ENCODE measurements at regions not wholly inside any gene's neighbourhood (a gene's known extent, or its start where the extent isn't known, plus 50 kb on each side); places are given as distances from the start of the nearest gene placed in this dataset.

GRCh38 chr1:83805921-83806320 is 193.0 kb downstream of the TTLL7 start:
- no peaks in the 10 kb centered on the region for H3K36me3 ChIP-seq
- DNase-seq (no peak), ATAC-seq (no peak)
- H3K9me3 ChIP-seq: no peaks in the 10 kb centered on the region
- intact Hi-C loops (cut with DNase I): no loop called here
- H3K4me1 ChIP-seq: no peaks in the 10 kb centered on the region
- no peaks in the 10 kb centered on the region for H3K27me3 ChIP-seq
- no peak for TF ChIP-seq CTCF (IDR thresholded peaks at IDR 0.05)
- no peak overlapping the region for H3K27ac ChIP-seq
- H3K4me3 ChIP-seq: no peak overlapping the region

- Histone ChIP-seq H3K27ac (no peak overlapping the region), H3K27me3 (no peaks in the 10 kb centered on the region), H3K36me3 (no peaks in the 10 kb centered on the region), H3K4me1 (no peaks in the 10 kb centered on the region), H3K9me3 (no peaks in the 10 kb centered on the region), H3K4me3 (no peak overlapping the region)
- intact Hi-C loops (cut with DNase I): no loop called here
- no peak for TF ChIP-seq CTCF (IDR thresholded peaks at IDR 0.05)
- DNase-seq: no peak
- no peak for ATAC-seq
Observed at GRCh38 chr1:83802460-83803152, 196.3 kb downstream of the TTLL7 start.

- Histone ChIP-seq H3K36me3 (no peaks in the 10 kb centered on the region), H3K27me3 (no peaks in the 10 kb centered on the region), H3K27ac (no peak overlapping the region), H3K4me3 (no peak overlapping the region), H3K9me3 (no peaks in the 10 kb centered on the region), H3K4me1 (no peaks in the 10 kb centered on the region)
- no peak for DNase-seq
- TF ChIP-seq CTCF (IDR thresholded peaks at IDR 0.05): no peak
- ATAC-seq: no peak
- intact Hi-C loops (cut with DNase I): no loop called here
Observed at GRCh38 chr1:83802023-83802422, 196.9 kb downstream of the TTLL7 start.

GRCh38 chr1:83800066-83800465 is 198.9 kb downstream of the TTLL7 start:
- Histone ChIP-seq H3K4me1 (no peaks in the 10 kb centered on the region), H3K36me3 (no peaks in the 10 kb centered on the region), H3K9me3 (no peaks in the 10 kb centered on the region), H3K27ac (no peak overlapping the region), H3K27me3 (no peaks in the 10 kb centered on the region), H3K4me3 (no peak overlapping the region)
- DNase-seq (no peak), ATAC-seq (no peak)
- intact Hi-C loops (cut with DNase I): no loop called here
- TF ChIP-seq CTCF (IDR thresholded peaks at IDR 0.05): no peak

DNA sequence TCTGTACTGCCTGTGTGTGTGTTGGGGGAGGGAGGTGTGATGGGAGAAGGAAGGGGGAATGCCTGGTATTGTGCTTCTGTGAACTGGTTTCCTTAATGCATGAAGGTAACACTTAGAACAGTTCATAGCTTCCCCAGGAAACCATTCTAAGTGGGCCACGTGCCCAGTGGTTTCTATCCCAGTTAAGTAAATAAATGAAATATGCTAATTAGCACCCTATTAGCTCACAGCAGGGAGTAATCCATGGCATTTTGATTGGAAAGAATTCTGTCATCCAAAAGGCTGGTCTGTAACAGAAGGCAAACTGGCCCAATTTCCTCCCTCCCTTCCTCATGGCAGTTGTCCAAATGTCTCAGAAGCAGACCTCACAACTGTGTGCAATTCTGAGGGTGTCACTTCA is 199.3 kb downstream of the TTLL7 start:
- Histone ChIP-seq H3K4me3 (no peak overlapping the region), H3K36me3 (no peaks in the 10 kb centered on the region), H3K4me1 (no peaks in the 10 kb centered on the region), H3K9me3 (no peaks in the 10 kb centered on the region), H3K27ac (no peak overlapping the region), H3K27me3 (no peaks in the 10 kb centered on the region)
- DNase-seq: peak in 1 of 4 donors; percentile 27
- TF ChIP-seq CTCF (IDR thresholded peaks at IDR 0.05): no peak
- ATAC-seq: no peak
- intact Hi-C loops (cut with DNase I): no loop called here

Data from left lung (tissue), 4 donors.